HG02885 (cell line): ENCODE measurements at regions not wholly inside any gene's neighbourhood (a gene's known extent, or its start where the extent isn't known, plus 50 kb on each side); places are given as distances from the start of the nearest gene placed in this dataset.
"Not testable (repeated sequence)": the region's sequence is repeated elsewhere in the genome, so short reads cannot be mapped to it uniquely, and the experiment has no call there.

Experiments
- ATAC-seq: cut with Tn5 transposase; IDR thresholded peaks from one replicate; pipeline ENCODE4 v1.9.1; 2021; ENCODE audit warnings: mild to moderate bottlenecking; ENCODE audit not compliant: unreplicated experiment, poor library complexity

- ATAC-seq = not testable (repeated sequence)
Observed at GRCh38 chr14:106359157-106359887, 832.9 kb downstream of the TMEM121 start.

- not testable (repeated sequence) for ATAC-seq
Observed at GRCh38 chr14:106365371-106365770, 839.0 kb downstream of the TMEM121 start.

- not testable (repeated sequence) for ATAC-seq
Observed at GRCh38 chr14:106365894-106366293, 839.5 kb downstream of the TMEM121 start.

- ATAC-seq = not testable (repeated sequence)
Observed at GRCh38 chr14:106366971-106367370, 840.6 kb downstream of the TMEM121 start.

- not testable (repeated sequence) for ATAC-seq
Observed at GRCh38 chr14:106369456-106369855, 843.1 kb downstream of the TMEM121 start.

- no peak for ATAC-seq
Observed at GRCh38 chr14:106372870-106373652, 846.7 kb downstream of the TMEM121 start.

DNA sequence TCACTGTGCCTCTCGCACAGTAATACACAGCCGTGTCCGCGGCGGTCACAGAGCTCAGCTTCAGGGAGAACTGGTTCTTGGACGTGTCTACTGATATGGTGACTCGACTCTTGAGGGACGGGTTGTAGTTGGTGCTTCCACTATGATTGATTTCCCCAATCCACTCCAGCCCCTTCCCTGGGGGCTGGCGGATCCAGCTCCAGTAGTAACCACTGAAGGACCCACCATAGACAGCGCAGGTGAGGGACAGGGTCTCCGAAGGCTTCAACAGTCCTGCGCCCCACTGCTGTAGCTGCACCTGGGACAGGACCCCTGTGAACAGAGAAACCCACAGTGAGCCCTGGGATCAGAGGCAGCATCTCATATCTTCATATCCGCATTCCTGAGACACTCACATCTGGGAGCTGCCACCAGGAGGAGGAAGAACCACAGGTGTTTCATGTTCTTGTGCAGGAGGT lies 847.3 kb downstream of the TMEM121 start:
- not testable (repeated sequence) for ATAC-seq

GRCh38 chr14:106377432-106377831 lies 851.0 kb downstream of the TMEM121 start:
- no peak for ATAC-seq

GRCh38 chr14:106378191-106378590 lies 851.8 kb downstream of the TMEM121 start:
- ATAC-seq = no peak

DNA sequence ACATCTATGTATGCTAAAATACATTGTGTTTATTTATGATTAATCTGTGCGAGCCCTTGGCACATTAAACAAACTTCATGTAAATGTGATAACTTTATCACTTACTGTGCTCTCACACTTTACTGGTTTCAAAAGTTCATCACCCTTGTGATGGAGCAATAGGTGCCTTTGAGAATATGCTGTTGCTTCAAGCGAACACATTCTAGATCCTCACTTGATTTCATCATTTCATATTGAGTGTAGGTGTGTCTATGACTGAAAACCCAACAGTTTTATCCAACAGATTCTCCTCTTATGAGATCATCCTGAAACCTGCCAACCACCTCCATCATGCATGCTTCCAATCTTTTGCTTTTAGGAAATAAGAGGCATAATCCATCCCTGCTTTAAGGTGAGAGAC lies 854.4 kb downstream of the TMEM121 start:
- ATAC-seq = no peak

DNA sequence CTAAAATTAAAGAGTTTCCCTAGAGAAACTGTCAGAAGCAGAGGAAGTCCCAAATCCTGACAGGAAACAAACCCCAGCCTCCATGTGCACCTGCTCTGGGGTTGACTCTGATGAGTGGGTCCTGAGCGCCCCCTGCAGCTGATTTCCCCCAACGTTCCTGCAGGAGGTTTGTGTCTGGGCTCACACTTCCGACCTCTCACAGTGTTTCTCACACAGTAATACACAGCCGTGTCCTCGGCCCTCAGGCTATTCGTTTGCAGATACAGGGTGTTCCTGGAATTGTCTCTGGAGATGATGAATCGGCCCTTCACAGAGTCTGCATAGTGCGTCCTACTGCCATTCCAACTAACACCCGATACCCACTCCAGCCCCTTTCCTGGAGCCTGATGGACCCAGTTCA lies 862.8 kb downstream of the TMEM121 start:
- not testable (repeated sequence) for ATAC-seq

- ATAC-seq = no peak
Observed at GRCh38 chr14:106390401-106390800, 864.0 kb downstream of the TMEM121 start.

- no peak for ATAC-seq
Observed at GRCh38 chr14:106390947-106391346, 864.6 kb downstream of the TMEM121 start.

DNA sequence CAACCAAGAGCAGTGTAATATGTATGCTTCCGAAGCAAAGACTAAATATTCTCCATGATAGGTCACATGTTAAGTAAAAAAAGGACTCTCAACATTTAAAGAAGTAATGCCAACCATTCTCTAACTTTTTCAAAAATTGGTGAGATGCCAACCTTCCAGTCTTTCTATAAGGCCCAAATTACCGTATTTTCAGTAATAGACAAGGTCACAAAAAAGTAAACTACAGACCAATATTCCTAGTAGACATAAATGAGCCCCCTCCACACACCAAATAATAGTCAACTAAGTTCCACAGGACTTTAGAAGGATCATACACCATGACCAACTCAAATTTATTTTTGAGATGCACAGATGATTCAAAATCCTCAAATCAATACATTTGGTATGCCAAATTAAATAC lies 867.4 kb downstream of the TMEM121 start:
- ATAC-seq = no peak

DNA sequence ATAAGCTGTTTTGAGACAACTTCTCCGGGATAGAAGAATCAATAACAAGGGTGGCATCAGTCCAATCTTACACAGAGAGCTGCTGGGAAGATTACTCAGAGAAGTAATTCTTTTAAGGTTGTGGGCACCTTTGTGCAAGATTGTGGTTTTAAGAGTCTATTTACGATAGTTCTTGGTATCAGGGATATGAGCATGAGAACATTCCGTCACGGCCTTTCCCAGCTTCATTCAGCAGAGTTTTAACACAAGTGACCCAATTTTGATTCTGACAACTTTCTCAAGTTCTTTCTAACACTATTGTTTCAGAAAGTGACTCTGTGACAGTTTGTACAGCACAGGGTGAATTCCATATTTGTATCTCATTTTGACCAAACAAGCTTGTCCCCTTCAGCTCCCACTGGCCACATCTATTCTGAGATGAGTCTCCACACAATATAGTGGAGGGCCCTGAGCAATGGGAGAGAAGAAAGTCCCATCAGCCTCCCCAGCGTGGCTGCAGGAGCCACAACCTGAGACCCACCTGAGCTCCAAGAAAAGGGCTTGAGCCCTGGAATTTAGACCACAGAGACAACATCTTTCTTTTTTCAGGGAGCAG lies 869.2 kb downstream of the TMEM121 start:
- ATAC-seq = no peak

DNA sequence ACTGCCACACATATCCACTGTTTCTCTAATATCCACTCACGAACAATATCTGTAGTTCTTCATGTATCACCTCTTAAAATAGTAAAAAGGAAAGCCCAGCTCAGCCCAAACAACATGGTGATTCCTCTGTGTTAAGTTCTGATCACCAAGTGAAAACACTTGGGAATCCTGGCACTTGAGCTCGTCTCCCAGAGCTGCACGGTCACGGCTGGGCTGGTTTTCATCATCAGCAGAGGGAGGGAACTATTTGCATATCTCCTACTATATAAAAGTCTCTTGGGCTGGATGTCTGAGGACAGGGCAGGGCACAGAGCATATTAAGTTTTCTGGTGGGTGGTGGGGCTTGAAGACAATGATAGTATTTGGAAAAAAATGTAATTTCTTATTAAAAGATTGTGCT lies 870.6 kb downstream of the TMEM121 start:
- no peak for ATAC-seq

- ATAC-seq = not testable (repeated sequence)
Observed at GRCh38 chr14:106398931-106399331, 872.5 kb downstream of the TMEM121 start.

DNA sequence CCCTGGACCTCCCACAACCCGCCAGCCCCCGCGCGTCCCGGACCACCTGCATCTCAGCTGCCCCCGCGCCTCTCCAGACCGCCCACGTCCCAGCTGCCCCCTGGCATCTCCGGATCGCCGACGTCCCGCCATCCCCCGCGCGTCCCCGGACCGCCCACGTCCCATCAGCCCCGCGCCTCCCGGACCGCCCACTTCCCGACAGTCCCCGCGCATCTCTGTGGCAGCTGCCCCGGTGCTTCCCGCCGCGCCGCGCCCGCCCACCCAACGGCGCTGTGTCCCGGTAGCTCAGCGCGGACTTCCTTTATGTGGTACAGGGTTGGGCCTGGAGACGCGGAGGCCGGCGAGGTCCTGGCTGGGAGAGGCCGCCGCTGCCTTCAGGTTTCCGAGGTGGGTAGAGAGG lies 874.9 kb downstream of the TMEM121 start:
- ATAC-seq = not testable (repeated sequence)

GRCh38 chr14:106410229-106410628 lies 883.8 kb downstream of the TMEM121 start:
- not testable (repeated sequence) for ATAC-seq

GRCh38 chr14:106414464-106414863 lies 888.1 kb downstream of the TMEM121 start:
- ATAC-seq = no peak
